Mesodermal cell (in vitro differentiated cells): ENCODE measurements at regions not wholly inside any gene's neighbourhood (a gene's known extent, or its start where the extent isn't known, plus 50 kb on each side); places are given as distances from the start of the nearest gene placed in this dataset.
"Not testable (repeated sequence)": the region's sequence is repeated elsewhere in the genome, so short reads cannot be mapped to it uniquely, and the experiment has no call there.

Source experiments
- H3K27ac ChIP-seq: 2 replicates; pipeline ENCODE4 v1.7.0; 2013; ENCODE audit warnings: mild to moderate bottlenecking, low read depth, low read length, moderate library complexity; ENCODE audit not compliant: severe bottlenecking
- H3K36me3 ChIP-seq: 2 replicates; pipeline ENCODE4 v1.7.1; 2013; ENCODE audit warnings: mild to moderate bottlenecking, low read length, moderate library complexity; ENCODE audit not compliant: control insufficient read depth, insufficient read depth
- H3K4me1 ChIP-seq: one replicate; pipeline ENCODE4 v1.7.1; 2013; ENCODE audit warnings: mild to moderate bottlenecking, low read length; ENCODE audit not compliant: insufficient read depth, control insufficient read depth, poor library complexity, severe bottlenecking
- H3K4me3 ChIP-seq: 2 replicates; pipeline ENCODE4 v1.7.0; 2013; ENCODE audit warnings: low read length, control low read depth, mild to moderate bottlenecking; ENCODE audit not compliant: insufficient read depth, poor library complexity, severe bottlenecking; ENCODE audit errors: extremely low read depth
- H3K9me3 ChIP-seq: 2 replicates; pipeline ENCODE4 v1.7.1; 2013; ENCODE audit warnings: mild to moderate bottlenecking, low read length, moderate library complexity; ENCODE audit not compliant: control insufficient read depth
- WGBS, 2 experiments: methylation state at CpG; one replicate each; pipeline ENCODE4 v1.1.5; 2013; ENCODE audit warnings: missing lambda C conversion rate in 2 of 2; ENCODE audit not compliant: insufficient coverage in 2 of 2; 5-methylcytosine and 5-hydroxymethylcytosine counted together

DNA sequence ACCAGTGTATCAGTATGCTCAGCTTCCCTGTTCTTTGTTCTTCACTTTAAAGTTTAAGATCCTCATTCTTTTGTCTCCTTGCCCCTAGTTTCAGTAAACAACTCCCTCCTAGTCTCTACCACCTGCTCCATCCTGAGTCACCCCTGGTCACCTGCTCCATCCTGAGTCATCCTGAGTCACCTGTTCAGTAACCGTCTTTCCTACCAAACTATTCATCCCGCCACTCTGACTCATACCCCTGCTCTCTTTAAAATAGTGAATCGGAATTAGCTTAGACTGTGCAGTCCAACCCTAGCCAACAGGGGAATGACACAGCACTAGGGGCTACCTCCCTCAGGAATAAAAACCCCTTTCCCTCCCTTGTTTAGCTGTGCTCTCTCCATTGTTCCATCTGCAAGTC lies 888.1 kb upstream of the MDGA2 start:
- Histone ChIP-seq H3K9me3 (peaks cover 12% of the 10 kb centered on the region), H3K4me3 (no peak overlapping the region), H3K36me3 (no peaks in the 10 kb centered on the region), H3K4me1 (no peaks in the 10 kb centered on the region), H3K27ac (no peak overlapping the region)
- 92 to 95% methylated on average over 2 to 3 of the region's 3 CpGs for WGBS, 2 experiments

DNA sequence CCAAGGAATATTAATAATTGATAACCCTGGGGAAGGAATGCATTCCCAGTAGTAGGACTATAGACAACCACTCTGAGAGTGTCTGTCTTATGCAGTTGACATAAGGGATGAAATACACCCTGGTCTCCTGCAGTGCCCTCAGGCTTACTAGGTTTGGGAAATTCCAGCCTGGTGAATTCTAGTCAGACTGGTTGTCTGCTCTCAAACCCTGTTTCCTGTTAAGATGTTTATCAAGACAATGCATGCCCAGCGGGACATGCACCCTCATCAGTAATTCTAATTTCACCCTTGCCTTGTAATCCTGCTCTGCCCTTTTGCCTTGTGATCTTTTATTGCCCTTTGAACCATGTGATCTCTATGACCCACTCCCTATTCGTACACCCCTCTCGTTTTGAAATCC lies 886.0 kb upstream of the MDGA2 start:
- not testable (repeated sequence) for H3K36me3 ChIP-seq, H3K4me3 ChIP-seq, H3K4me1 ChIP-seq
- Histone ChIP-seq H3K9me3 (peaks cover 12% of the 10 kb centered on the region), H3K27ac (peak overlapping the region; percentile 16)
- 50 to 63% methylated on average over 1 of the region's 3 CpGs for WGBS, 2 experiments

DNA sequence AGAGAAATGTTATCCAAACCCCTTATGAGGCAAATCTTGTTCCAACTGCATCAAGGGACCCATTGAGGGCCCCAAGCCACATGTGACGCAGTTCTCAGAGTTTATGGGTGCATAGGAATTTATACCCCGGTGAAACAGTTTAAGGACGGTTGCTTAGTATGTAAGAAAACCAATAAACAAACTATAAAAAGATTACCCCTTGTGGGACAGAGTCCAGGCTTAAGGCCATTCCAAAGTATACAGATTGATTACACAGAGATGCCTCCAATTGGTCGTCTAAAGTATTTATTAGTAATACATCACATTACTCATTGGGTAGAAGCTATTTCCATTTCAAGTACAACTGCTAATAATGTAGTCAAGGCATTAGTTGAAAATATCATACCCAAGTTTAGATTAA lies 885.0 kb upstream of the MDGA2 start:
- no peaks in the 10 kb centered on the region for H3K4me1 ChIP-seq
- H3K27ac ChIP-seq = no peak overlapping the region
- 100% methylated on average over 1 of the region's 4 CpGs for WGBS, 2 experiments
- H3K36me3 ChIP-seq = no peaks in the 10 kb centered on the region
- no peak overlapping the region for H3K4me3 ChIP-seq
- peaks cover 12% of the 10 kb centered on the region for H3K9me3 ChIP-seq

- H3K36me3 ChIP-seq = no peaks in the 10 kb centered on the region
- H3K4me3 ChIP-seq = no peak overlapping the region
- H3K9me3 ChIP-seq = no peaks in the 10 kb centered on the region
- no peaks in the 10 kb centered on the region for H3K4me1 ChIP-seq
- H3K27ac ChIP-seq = no peak overlapping the region
These were observed 878.0 kb upstream of the MDGA2 start for GRCh38 chr14:48553443-48553842.

DNA sequence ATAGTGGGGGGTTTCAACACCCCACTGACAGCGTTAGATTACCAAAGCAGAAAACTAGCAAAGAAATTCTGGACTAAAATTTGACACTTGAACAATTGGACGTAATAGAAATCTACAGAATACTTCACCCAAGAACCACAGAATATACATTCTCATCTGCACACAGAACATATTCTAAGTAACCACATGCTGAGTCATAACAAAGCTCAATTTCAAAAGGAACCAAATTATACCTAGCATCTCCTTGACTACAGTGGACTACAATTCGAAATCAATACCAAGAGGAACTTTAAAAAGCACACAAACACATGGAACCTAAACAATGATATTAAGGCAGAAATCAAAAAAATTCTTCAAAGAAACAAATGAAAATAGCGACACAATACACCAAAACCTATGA lies 871.6 kb upstream of the MDGA2 start:
- 67 to 75% methylated on average over 1 to 2 of the region's 4 CpGs for WGBS, 2 experiments
- Histone ChIP-seq H3K4me3 (no peak overlapping the region), H3K36me3 (no peaks in the 10 kb centered on the region), H3K27ac (no peak overlapping the region), H3K9me3 (no peaks in the 10 kb centered on the region), H3K4me1 (no peaks in the 10 kb centered on the region)

DNA sequence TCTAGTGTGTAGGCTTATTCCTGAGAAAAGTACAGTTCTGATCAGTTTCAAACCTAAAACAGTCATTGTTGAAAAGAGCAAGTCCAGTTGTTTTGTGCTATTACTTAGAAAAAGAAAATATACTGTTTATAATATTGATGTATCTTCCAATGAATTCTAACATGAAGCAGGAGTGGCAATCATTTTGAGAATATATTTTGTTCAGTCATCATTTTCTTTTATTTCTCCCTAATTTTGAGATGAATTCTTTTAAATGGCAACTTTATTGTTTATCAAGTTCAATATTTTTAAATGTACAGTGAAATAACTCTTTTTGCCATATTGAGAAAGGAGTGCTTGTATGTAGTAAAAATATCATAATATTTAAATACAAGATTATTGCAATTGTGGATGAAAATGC lies 862.2 kb upstream of the MDGA2 start:
- H3K4me3 ChIP-seq = no peak overlapping the region
- no peaks in the 10 kb centered on the region for H3K9me3 ChIP-seq
- H3K27ac ChIP-seq = no peak overlapping the region
- no peaks in the 10 kb centered on the region for H3K36me3 ChIP-seq
- H3K4me1 ChIP-seq = no peaks in the 10 kb centered on the region

DNA sequence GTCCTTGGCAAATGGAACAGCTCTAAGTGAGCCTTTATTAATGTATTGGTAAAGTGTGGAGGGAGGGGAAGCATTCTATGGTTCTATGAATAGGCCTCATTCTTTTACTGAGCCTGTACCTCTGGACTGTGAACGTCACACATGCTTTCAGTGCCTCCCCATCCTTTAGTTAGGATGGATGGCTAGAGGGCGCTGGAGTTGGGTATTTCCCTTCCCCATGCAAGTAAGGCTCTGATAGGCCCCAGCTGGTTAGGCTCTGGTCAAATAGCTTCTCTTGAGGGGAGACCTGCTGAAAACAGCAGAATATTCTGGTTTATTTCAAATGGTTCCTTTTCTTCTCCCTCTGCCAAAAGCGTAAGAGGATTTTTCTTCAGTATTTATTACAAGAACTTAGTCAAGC lies 860.9 kb upstream of the MDGA2 start:
- Histone ChIP-seq H3K4me3 (no peak overlapping the region), H3K9me3 (no peaks in the 10 kb centered on the region), H3K4me1 (no peaks in the 10 kb centered on the region), H3K27ac (no peak overlapping the region), H3K36me3 (no peaks in the 10 kb centered on the region)
- WGBS, 2 experiments = no CpG with 5 or more reads among the region's 3 CpGs

GRCh38 chr14:48527832-48528231 lies 852.4 kb upstream of the MDGA2 start:
- H3K9me3 ChIP-seq = no peaks in the 10 kb centered on the region
- no peak overlapping the region for H3K4me3 ChIP-seq
- H3K36me3 ChIP-seq = no peaks in the 10 kb centered on the region
- WGBS, 2 experiments = 30 to 33% methylated on average over 2 of the region's 2 CpGs
- H3K27ac ChIP-seq = no peak overlapping the region
- no peaks in the 10 kb centered on the region for H3K4me1 ChIP-seq

DNA sequence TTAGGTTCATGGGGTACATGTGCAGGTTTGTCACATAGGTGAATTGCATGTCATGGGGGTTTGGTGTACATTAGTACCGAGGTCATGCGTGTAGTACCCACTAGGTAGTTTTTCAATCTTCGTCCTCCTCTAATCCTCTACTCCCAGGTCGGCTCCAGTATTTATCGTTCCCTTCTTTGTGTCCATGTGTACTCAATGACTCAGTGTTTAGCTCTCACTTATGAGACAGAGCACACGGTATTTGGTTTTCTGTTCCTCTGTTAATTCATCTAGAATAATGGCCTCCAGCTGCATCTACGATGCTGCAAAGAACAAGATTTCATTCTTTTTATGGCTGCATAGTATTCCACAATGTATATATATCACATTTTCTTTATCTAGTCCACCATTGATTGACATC lies 850.9 kb upstream of the MDGA2 start:
- Histone ChIP-seq H3K36me3 (no peaks in the 10 kb centered on the region), H3K4me3 (no peak overlapping the region), H3K9me3 (no peaks in the 10 kb centered on the region), H3K27ac (no peak overlapping the region), H3K4me1 (no peaks in the 10 kb centered on the region)
- WGBS, 2 experiments = 79 to 92% methylated on average over 6 to 7 of the region's 7 CpGs

DNA sequence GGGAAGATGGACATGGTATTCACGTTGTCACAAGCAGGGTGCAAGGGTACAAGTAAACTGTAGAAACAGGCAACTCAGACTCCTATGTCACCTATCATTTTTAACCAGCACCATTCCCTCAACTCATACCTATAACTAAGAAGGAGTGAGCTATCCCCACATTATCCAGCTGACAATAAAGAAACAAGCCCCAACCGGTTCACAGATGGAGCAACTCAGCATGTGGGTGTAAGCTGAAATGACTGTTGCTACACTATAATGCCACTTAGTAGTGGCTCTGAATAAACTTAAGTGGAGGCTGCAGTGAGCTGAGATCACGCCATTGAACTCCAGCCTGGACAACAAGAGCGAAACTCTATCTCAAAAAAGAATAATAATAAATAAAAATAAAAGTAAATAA lies 829.5 kb upstream of the MDGA2 start:
- no peaks in the 10 kb centered on the region for H3K4me1 ChIP-seq
- no peaks in the 10 kb centered on the region for H3K9me3 ChIP-seq
- H3K27ac ChIP-seq = no peak overlapping the region
- no peaks in the 10 kb centered on the region for H3K36me3 ChIP-seq
- no peak overlapping the region for H3K4me3 ChIP-seq
- 67 to 80% methylated on average over 1 of the region's 4 CpGs for WGBS, 2 experiments

- WGBS, 2 experiments = 100% methylated on average over 1 of the region's 4 CpGs
- no peak overlapping the region for H3K27ac ChIP-seq
- H3K36me3 ChIP-seq = no peaks in the 10 kb centered on the region
- no peaks in the 10 kb centered on the region for H3K4me1 ChIP-seq
- no peak overlapping the region for H3K4me3 ChIP-seq
- no peaks in the 10 kb centered on the region for H3K9me3 ChIP-seq
These were observed 815.4 kb upstream of the MDGA2 start for GRCh38 chr14:48490756-48491155.

DNA sequence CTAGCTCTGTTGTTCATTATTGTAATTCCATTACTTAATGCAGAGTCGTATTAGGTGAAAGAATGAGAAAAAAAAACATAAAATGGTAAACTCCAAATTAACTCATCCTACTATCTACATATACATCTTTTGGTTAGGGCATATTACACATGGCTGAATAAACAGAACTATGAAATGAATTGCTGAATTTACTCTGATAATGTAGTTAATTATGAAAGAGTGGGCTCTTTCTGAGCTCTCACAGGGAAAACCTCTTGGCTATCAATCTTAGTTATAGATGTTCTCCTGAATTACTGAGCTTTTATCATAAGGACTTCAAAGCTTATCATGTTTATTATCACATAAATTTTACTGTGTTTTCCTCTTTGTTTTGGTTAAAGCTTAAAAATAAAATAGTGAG lies 798.5 kb upstream of the MDGA2 start:
- Histone ChIP-seq H3K4me3 (no peak overlapping the region), H3K9me3 (no peaks in the 10 kb centered on the region), H3K36me3 (no peaks in the 10 kb centered on the region), H3K4me1 (no peaks in the 10 kb centered on the region), H3K27ac (no peak overlapping the region)
- WGBS, 2 experiments = no CpG with 5 or more reads among the region's 1 CpG
